ENCODE measurements at regions not wholly inside any gene's neighbourhood (a gene's known extent, or its start where the extent isn't known, plus 50 kb on each side); places are given as distances from the start of the nearest gene placed in this dataset.

DNA sequence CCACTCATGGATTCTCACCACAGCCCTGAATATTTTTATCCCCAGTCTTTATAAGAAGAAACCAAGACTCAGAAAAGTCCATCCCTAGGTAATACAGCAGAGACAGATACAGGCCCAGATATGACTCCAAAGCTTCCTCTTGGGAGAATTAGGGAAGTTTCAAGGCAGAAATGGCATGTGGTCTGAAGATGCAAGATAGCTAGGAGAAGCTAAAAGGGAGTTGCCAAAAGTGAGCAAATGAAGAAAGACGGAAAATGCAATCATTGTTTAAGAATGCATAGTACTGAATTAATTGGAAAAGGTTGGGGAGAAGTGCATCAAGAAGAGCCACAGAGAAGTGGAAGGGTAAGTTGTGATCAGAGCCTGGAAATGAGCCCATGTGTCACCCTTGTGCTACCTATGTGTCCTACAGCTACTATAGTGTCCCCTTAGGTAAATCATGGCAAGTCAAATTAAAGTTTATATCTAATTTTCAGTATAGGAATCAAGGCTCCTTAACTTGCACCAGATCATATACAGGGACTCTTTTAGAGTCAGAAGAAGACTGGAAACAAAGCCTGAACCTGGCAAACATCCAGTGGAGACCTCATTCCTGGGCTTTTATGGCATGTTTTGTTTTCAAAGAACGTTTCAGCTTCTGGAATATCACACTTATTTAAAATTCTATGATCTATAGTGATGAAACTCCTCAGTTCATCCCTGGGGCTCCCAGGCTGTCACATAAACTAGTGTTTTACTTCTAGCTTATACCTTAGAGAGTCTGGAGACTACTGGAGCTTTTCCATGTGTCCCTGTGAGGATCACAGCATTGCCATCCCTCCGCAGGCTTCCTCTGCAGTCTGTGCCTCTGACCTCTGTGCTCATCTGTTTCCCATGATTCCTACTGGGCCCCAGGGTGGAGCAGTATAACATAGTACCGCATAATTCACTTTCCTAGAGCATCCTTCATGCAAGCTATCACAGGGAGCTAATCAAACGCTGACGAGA, 189.0 kb upstream of the CDKN3 start:
- Mint-ChIP-seq H3K27ac (no peak overlapping the region), H3K36me3 (ENCODE audit: low read depth) (no peaks in the 10 kb centered on the region), H3K27me3 (peaks cover 15% of the 10 kb centered on the region), H3K4me3 (no peak overlapping the region), H3K4me1 (no peaks in the 10 kb centered on the region), H3K9me3 (no peaks in the 10 kb centered on the region)
- no peak for DNase-seq
- intact Hi-C loops (cut with micrococcal nuclease): no loop called here

DNA sequence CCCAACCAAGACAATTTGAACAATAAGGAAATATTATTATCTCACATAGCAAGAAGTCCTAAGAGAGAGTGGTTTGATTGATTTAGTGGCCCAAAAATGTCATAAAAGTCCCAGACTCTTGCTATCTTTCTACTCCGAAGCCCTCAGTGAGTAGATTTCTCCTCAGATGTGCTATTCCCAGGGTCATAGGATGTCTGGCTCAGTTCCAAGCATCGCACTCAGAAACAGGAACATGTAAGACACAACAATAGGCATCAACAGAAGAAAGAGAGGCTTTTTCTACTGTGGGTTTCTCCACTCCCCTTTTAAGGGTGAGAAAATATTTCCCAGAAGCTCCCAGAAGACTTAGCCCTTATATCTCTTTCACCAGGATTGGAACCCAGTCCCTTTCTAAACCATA, 188.1 kb upstream of the CDKN3 start:
- Mint-ChIP-seq H3K36me3 (ENCODE audit: low read depth) (no peaks in the 10 kb centered on the region), H3K4me3 (no peak overlapping the region), H3K4me1 (no peaks in the 10 kb centered on the region), H3K27ac (no peak overlapping the region), H3K9me3 (no peaks in the 10 kb centered on the region), H3K27me3 (peaks cover 15% of the 10 kb centered on the region)
- intact Hi-C loops (cut with micrococcal nuclease): no loop called here
- no peak for DNase-seq

DNA sequence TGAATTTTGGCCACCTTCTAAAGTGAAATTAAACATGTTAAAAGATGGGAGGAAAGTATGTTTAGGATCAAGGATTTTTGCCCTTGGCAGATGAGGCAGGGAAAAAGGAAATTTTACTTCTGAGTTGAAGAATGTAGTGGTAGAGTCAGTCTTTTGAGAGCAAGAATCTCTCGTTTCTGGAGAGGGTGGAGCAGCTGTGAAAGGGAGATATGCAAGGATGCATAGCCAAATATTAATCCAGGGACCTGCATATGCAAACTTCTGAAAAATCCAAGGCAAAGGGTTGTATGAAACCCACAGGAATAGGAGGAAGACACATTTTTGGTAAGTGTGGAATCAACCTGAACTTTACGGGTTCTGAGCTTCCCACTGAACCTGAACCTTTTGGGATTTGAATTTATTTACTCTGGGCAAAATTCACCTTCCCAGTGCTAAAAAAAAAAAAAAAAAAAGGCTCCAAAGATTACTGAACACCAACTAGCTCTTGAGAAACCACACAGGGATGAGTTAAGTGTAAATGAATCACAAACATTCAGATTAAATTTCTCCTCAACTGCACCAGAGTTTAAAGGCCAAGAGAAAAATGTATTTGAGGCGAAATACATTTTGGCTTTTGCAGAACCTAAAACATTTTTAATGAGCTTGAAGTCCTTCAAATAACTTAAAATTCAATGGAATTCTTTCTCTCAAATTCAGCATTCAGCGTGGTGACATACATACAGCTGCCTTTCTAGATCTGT, 187.1 kb upstream of the CDKN3 start:
- Mint-ChIP-seq H3K9me3 (no peaks in the 10 kb centered on the region), H3K4me1 (no peaks in the 10 kb centered on the region), H3K27me3 (peaks cover 15% of the 10 kb centered on the region), H3K4me3 (no peak overlapping the region), H3K27ac (no peak overlapping the region), H3K36me3 (ENCODE audit: low read depth) (no peaks in the 10 kb centered on the region)
- no peak for DNase-seq
- intact Hi-C loops (cut with micrococcal nuclease): no loop called here

DNA sequence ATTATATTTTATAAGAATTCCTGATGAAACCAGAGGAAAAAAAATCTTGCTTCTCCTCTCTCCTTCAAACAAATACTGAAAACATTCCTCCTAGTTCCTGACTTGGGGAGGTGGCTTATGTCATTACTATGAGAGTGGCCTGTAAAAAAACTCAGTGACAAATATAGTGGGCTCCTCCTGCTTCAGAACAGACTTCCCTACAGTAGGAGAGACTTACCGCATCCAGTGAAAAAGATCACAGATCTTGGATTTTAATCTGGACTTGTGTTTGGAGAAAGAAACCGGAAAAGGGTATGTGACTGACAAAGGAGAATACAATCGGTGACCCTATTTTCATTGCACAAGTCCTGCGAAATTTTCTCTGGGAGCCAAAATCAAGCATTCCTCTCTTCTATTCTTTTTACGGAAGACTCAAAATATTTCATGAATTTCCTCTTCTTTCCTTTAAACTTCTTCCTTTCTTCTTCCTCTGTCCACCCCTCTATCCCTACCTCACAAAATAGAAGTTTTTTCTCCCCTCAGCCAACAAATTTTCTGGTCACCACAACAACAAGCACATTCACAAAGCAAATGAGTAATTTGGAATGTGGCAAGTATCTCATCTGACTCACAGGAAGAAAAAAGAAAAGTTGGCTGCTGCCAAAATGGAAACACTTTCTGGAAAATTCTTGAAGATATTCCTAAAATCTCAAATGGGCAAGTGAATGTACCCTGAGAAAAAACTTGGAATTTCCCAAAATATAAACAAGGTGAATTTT, 185.1 kb upstream of the CDKN3 start:
- no peak overlapping the region for H3K4me3 Mint-ChIP-seq
- no peak overlapping the region for H3K27ac Mint-ChIP-seq
- DNase-seq: no peak
- no peaks in the 10 kb centered on the region for H3K36me3 Mint-ChIP-seq (ENCODE audit: low read depth)
- H3K4me1 Mint-ChIP-seq: no peaks in the 10 kb centered on the region
- intact Hi-C loops (cut with micrococcal nuclease): no loop called here
- H3K9me3 Mint-ChIP-seq: peaks cover under 1% of the 10 kb centered on the region
- H3K27me3 Mint-ChIP-seq: peaks cover 19% of the 10 kb centered on the region

DNA sequence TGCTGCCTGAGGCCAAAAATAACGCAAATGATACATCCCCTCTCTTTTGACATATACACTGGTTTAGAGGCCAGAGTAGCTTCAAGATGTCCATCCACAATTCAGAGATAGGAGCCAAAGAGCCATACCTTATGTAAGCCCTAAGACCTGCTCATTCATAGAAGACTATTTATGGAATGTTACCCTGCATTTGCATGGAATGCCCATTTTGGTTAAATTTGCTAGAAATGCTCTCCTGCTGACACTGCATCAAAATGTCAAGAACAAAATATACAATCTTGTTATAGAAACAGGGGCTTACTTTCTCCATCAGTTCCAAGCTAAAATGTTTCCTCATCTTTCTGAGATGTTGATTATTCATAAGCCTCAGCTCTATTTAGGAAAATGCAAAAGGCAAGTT, 183.3 kb upstream of the CDKN3 start:
- Mint-ChIP-seq H3K9me3 (peaks cover 3% of the 10 kb centered on the region), H3K27me3 (peaks cover 32% of the 10 kb centered on the region), H3K4me3 (no peak overlapping the region), H3K27ac (no peak overlapping the region), H3K36me3 (ENCODE audit: low read depth) (no peaks in the 10 kb centered on the region), H3K4me1 (peaks cover 2% of the 10 kb centered on the region)
- intact Hi-C loops (cut with micrococcal nuclease): no loop called here
- no peak for DNase-seq

DNA sequence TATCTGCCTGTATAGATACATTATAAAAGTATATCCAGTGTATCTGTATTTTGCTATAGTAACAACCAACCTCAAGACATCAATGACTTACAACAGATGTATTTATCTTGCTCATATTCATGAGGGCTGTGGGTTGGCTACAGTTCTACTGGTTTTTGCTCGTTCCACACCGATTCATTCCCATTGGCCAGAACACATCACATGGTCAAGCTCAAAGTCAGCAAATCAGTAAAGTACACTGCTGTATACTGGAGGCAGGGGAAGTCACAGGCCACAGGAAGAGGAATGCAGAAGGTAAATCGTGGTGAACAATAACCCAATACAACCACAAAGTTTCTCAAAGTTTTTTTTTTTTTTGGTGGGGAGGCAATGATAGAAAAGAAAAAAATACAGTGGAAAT, 180.0 kb upstream of the CDKN3 start:
- intact Hi-C loops (cut with micrococcal nuclease): no loop called here
- no peak overlapping the region for H3K4me3 Mint-ChIP-seq
- no peak overlapping the region for H3K27ac Mint-ChIP-seq
- DNase-seq: no peak
- H3K27me3 Mint-ChIP-seq: peaks cover 55% of the 10 kb centered on the region
- no peaks in the 10 kb centered on the region for H3K36me3 Mint-ChIP-seq (ENCODE audit: low read depth)
- H3K9me3 Mint-ChIP-seq: peaks cover 3% of the 10 kb centered on the region
- peaks cover 5% of the 10 kb centered on the region for H3K4me1 Mint-ChIP-seq

DNA sequence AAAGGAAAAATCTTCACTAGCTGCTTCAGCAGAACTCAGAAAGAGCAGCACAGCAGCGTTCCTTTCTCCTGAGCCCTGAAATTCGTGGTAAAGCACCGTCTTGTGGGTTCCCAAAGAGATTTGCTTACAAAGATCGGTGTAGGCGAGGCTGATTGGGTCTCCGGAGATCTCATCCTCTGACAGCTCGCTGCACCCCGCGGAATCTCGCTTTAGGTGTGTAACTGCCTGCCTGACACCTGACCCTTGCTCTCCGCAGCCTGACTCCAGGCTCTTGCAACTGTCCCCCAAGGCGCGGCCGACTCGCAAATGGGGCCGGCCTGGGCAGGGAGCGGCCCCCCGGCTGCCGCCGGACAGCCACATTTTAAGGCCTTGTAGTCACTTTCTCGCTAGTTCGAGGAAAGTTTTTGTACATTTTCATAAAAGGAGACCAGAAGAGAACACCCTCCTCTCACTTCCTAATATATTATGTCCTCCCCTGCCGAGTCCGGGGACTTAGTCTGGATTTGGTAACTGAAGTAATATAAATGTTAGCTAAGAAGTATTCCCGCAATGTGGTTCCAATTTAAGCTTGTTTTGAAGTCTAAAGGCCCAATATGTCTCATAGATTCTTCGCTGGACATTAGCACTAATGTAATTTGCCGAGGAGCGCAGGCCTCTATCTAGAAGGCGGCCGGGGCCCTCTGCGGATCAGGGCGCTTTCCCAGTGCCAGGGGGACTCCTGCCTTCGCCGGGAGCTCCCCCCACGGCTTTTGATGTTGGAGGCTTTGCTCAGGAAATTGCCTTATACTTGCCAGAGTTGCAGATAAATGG, 177.3 kb upstream of the CDKN3 start:
- intact Hi-C loops (cut with micrococcal nuclease): no loop called here
- no peaks in the 10 kb centered on the region for H3K36me3 Mint-ChIP-seq (ENCODE audit: low read depth)
- peaks cover 5% of the 10 kb centered on the region for H3K4me1 Mint-ChIP-seq
- H3K27me3 Mint-ChIP-seq: peaks cover 70% of the 10 kb centered on the region
- no peak overlapping the region for H3K4me3 Mint-ChIP-seq
- peaks cover 3% of the 10 kb centered on the region for H3K9me3 Mint-ChIP-seq
- no peak for DNase-seq
- H3K27ac Mint-ChIP-seq: no peak overlapping the region

DNA sequence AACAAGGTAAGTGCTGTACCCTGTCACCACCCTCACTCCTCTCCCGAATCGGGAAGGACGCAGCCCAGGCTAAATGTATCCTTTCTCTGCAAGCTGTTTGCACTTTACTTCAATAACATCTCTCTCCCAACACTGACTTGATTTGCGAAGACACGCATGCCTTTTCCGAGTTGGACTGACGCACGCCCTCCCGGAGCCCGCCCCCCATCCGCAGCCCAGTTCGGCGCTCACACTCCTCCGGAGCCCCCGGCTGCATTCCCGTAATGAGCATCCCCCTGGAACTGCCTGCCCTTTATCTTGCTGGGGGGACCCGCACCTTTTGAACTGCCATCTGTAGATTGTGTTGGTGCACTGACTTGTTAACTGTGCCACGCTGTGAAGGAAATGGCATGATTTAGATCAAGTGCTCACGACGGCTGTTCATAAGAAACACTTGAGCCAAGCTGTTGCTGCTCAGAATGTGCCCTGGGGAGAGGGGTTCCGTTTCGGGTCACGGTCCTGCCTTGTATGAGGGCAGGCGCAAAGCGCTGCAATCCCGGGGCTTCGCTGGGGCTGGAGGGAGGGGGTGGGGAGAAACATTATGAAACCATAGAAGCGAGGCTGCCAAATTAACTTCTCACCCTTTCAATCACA, 176.6 kb upstream of the CDKN3 start:
- no peak overlapping the region for H3K27ac Mint-ChIP-seq
- H3K4me3 Mint-ChIP-seq: no peak overlapping the region
- peaks cover 73% of the 10 kb centered on the region for H3K27me3 Mint-ChIP-seq
- no peak for DNase-seq
- peaks cover 5% of the 10 kb centered on the region for H3K4me1 Mint-ChIP-seq
- intact Hi-C loops (cut with micrococcal nuclease): no loop called here
- no peaks in the 10 kb centered on the region for H3K36me3 Mint-ChIP-seq (ENCODE audit: low read depth)
- H3K9me3 Mint-ChIP-seq: peaks cover 3% of the 10 kb centered on the region

DNA sequence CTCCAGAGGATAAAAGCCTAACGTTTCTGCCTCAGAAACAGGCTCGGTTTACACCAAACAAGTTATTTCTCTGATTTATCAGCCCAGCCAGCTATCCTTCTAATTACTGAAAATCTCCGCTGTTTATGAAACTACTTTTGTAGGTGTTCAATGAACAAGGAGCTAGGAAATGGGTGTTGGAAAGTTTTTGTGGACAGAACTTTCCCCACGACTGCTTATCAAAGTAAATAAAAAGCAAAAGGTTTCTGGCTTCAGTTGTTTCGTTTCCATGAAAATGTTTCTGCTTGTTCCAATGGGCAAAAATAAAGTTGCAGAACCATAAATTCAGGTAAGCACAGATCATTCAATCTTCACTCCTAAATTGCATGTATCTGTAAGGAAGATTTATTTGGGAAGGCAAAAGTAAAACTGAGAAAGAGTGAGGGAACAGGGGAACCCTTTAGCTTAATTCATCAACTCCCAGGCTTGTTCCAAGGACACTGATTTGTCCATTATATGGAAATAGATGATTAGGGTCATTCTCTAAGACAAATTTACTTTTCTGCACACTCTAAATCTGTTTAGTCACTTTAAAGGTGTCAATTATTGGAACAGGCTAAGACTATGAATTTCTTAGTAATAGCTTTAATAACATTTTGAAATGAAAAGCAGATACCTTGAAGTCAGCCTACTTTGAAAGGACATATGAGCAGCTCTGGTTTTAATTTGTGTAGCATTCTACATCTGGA, 175.9 kb upstream of the CDKN3 start:
- H3K27me3 Mint-ChIP-seq: peaks cover 72% of the 10 kb centered on the region
- no peaks in the 10 kb centered on the region for H3K36me3 Mint-ChIP-seq (ENCODE audit: low read depth)
- H3K9me3 Mint-ChIP-seq: peaks cover 3% of the 10 kb centered on the region
- no peak overlapping the region for H3K4me3 Mint-ChIP-seq
- intact Hi-C loops (cut with micrococcal nuclease): no loop called here
- H3K27ac Mint-ChIP-seq: no peak overlapping the region
- DNase-seq: no peak
- H3K4me1 Mint-ChIP-seq: peaks cover 5% of the 10 kb centered on the region

DNA sequence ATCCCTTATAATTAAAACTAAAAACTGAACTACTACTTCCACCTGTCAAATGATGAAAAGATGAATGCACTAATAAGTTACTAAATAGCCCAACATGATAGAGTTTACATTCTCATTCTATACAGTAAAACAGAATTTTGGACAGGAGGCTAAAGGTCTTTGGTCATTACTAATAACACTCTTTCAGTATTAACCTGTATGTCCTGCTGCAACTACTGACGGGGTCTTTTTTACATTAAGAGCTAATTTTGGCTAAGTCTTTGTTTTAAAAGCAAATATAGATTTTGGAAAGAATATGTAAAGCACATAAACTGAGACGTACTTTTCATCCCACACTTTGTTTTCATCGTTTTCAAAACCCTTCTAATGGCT, 175.4 kb upstream of the CDKN3 start:
- no peaks in the 10 kb centered on the region for H3K36me3 Mint-ChIP-seq (ENCODE audit: low read depth)
- H3K27me3 Mint-ChIP-seq: peaks cover 67% of the 10 kb centered on the region
- H3K27ac Mint-ChIP-seq: no peak overlapping the region
- no peak overlapping the region for H3K4me3 Mint-ChIP-seq
- intact Hi-C loops (cut with micrococcal nuclease): no loop called here
- H3K9me3 Mint-ChIP-seq: peaks cover 3% of the 10 kb centered on the region
- no peak for DNase-seq
- H3K4me1 Mint-ChIP-seq: peaks cover 5% of the 10 kb centered on the region

DNA sequence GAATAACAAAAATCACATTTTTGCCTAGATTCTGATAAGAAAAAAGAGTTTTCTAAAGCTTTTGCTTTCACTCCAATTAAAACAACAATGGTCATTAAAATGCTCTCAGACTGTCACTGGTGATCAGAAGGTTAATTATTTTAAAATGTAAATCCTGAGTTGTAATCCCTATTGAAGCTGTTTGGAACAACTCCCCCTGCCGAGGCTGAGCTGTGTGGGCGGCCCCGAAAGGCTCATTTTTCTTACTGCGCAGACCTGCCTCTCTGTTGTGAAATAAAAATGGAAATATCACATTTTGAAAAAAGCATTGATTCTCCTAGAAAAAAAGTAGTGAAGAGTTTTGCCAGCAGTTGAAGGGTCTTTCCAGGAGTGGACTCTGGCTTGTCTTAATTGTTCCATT, 174.8 kb upstream of the CDKN3 start:
- no peak for DNase-seq
- peaks cover 64% of the 10 kb centered on the region for H3K27me3 Mint-ChIP-seq
- H3K4me1 Mint-ChIP-seq: peaks cover 3% of the 10 kb centered on the region
- no peak overlapping the region for H3K4me3 Mint-ChIP-seq
- H3K36me3 Mint-ChIP-seq (ENCODE audit: low read depth): no peaks in the 10 kb centered on the region
- no peaks in the 10 kb centered on the region for H3K9me3 Mint-ChIP-seq
- H3K27ac Mint-ChIP-seq: no peak overlapping the region
- intact Hi-C loops (cut with micrococcal nuclease): no loop called here

DNA sequence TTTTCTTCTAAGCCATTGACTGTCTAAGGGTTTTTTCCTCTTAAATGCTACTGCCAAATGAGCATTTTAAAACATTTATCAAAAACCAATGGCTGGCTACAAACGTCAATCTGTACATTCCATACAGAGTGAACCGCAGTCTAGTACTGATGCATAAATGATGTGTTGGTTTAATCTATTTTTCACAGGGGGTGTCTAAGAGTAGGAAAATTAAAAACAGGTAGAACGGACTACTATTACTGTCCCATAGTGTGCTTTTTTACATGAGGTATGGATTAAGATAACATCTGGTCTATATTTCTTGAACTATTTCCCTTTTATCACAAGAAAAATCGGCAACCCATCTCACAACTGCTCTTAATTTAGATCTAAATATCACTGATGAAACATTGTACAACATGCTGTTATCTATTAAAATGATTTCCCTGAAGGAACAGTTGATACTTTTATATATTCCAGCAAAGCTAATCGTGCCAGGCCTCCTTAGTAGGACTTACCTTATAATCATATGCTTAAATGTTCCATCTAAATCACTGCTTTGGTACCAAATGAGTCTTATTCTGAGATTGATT, 172.9 kb upstream of the CDKN3 start:
- Mint-ChIP-seq H3K4me1 (peaks cover 2% of the 10 kb centered on the region), H3K27me3 (peaks cover 53% of the 10 kb centered on the region)
- intact Hi-C loops (cut with micrococcal nuclease): no loop called here

More for the DNA sequence above, 172.9 kb upstream of the CDKN3 start:
- no peak overlapping the region for H3K4me3 Mint-ChIP-seq
- H3K36me3 Mint-ChIP-seq (ENCODE audit: low read depth): no peaks in the 10 kb centered on the region
- DNase-seq: no peak
- H3K9me3 Mint-ChIP-seq: no peaks in the 10 kb centered on the region
- no peak overlapping the region for H3K27ac Mint-ChIP-seq
